B cell (primary cell): ENCODE measurements at regions not wholly inside any gene's neighbourhood (a gene's known extent, or its start where the extent isn't known, plus 50 kb on each side); places are given as distances from the start of the nearest gene placed in this dataset.
"Not testable (repeated sequence)": the region's sequence is repeated elsewhere in the genome, so short reads cannot be mapped to it uniquely, and the experiment has no call there.

ENCODE experiments used
- CTCF ChIP-seq: fragments of 200-600 bp; IDR thresholded peaks from one replicate; pipeline ENCODE4 v1.8.0; 2022; ENCODE audit warnings: antibody characterized with exemption, mild to moderate bottlenecking
- EZH2 ChIP-seq: IDR thresholded peaks from 2 replicates; pipeline ENCODE4 v1.6.1; 2012; ENCODE audit warnings: borderline replicate concordance, low read depth, mild to moderate bottlenecking, moderate library complexity, low read length; ENCODE audit not compliant: insufficient read depth, poor library complexity, severe bottlenecking

- TF ChIP-seq CTCF, EZH2: not testable (repeated sequence)
Observed at GRCh38 chr7:84848974-84849372, 337.9 kb downstream of the SEMA3D start.
